Dedifferentiated amniotic fluid mesenchymal stem cell (primary cell): ENCODE measurements at regions not wholly inside any gene's neighbourhood (a gene's known extent, or its start where the extent isn't known, plus 50 kb on each side); places are given as distances from the start of the nearest gene placed in this dataset.
A peak's percentile ranks its signal among the peaks of the same experiment; 100 is the strongest.

Experiments
- DNase-seq: peaks from one replicate; pipeline ENCODE4 v3.0.0-alpha.2; 2016; ENCODE audit errors: extremely low spot score

- DNase-seq: peak; percentile 56
These were observed 252.0 kb downstream of the CTTN start for GRCh38 chr11:70650075-70650909.

- DNase-seq: no peak
These were observed 252.7 kb downstream of the CTTN start for GRCh38 chr11:70651031-70651430.

- DNase-seq: no peak
These were observed 255.7 kb downstream of the CTTN start for GRCh38 chr11:70654016-70654415.

GRCh38 chr11:70655816-70656215 is 257.5 kb downstream of the CTTN start:
- DNase-seq: no peak

- DNase-seq: no peak
These were observed 257.9 kb downstream of the CTTN start for GRCh38 chr11:70656252-70656651.

- DNase-seq: no peak
These were observed 261.9 kb downstream of the CTTN start for GRCh38 chr11:70660059-70660888.

GRCh38 chr11:70660889-70661197 is 262.5 kb downstream of the CTTN start:
- no peak for DNase-seq

- no peak for DNase-seq
These were observed 263.6 kb downstream of the CTTN start for GRCh38 chr11:70661761-70662501.

GRCh38 chr11:70662691-70663098 is 264.4 kb downstream of the CTTN start:
- DNase-seq: no peak

GRCh38 chr11:70663815-70664214 is 265.5 kb downstream of the CTTN start:
- DNase-seq: no peak

- no peak for DNase-seq
These were observed 268.0 kb downstream of the CTTN start for GRCh38 chr11:70666311-70666710.

GRCh38 chr11:70667767-70668166 is 269.4 kb downstream of the CTTN start:
- DNase-seq: no peak

- no peak for DNase-seq
These were observed 270.2 kb downstream of the CTTN start for GRCh38 chr11:70668204-70669202.

- no peak for DNase-seq
These were observed 271.0 kb downstream of the CTTN start for GRCh38 chr11:70669281-70669680.

GRCh38 chr11:70669871-70670675 is 271.7 kb downstream of the CTTN start:
- no peak for DNase-seq

- DNase-seq: no peak
These were observed 272.3 kb downstream of the CTTN start for GRCh38 chr11:70670676-70671034.

GRCh38 chr11:70671083-70671482 is 272.8 kb downstream of the CTTN start:
- no peak for DNase-seq

GRCh38 chr11:70671611-70672010 is 273.3 kb downstream of the CTTN start:
- no peak for DNase-seq

GRCh38 chr11:70672991-70673653 is 274.8 kb downstream of the CTTN start:
- DNase-seq: no peak

GRCh38 chr11:70674605-70675004 is 276.3 kb downstream of the CTTN start:
- DNase-seq: no peak
